ENCODE measurements at regions not wholly inside any gene's neighbourhood (a gene's known extent, or its start where the extent isn't known, plus 50 kb on each side); places are given as distances from the start of the nearest gene placed in this dataset.

DNA sequence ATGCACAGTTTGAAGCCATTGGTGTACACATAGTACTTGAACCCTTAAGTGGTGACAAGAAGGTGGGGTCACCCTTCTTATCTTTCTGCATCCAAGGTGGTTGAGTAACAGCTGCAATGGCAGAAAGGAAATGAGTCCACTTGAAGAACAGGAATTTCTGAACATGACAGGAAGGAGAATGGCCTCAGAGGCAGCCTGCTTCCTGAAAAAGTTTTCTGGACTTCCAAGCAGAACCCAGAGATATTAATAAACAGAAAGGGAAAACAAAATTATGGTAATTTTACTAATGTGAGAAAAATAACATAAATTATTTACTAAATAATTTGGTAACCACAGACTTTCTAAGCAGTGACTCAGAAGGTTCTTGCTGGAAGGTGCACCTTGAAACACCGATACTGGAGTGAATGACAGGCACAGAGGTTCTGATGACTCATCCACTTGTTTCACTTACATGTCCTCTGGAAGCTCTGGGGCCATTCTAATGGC lies 119.9 kb upstream of the HS3ST1 start:
- CTCF ChIA-PET: no interaction called here
- H3K36me3 ChIP-seq (ENCODE audit: control insufficient read depth in 4 of 4, insufficient read depth in 4 of 4, low read length in 3 of 4): no peaks in the 10 kb centered on the region
- 10% methylated on average over 1 of the region's 1 CpG for WGBS (ENCODE audit: insufficient coverage)
- H3K27me3 ChIP-seq (replicated peaks in 2 of 5; ENCODE audit: control insufficient read depth in 4 of 5, insufficient read depth in 5 of 5, low read length in 4 of 5): no peaks in the 10 kb centered on the region
- H3K4me3 ChIP-seq (ENCODE audit: control insufficient read depth in 1 of 7, extremely low read depth in 1 of 7, insufficient read depth in 4 of 7, low read depth in 2 of 7, low read length in 6 of 7): no peak overlapping the region
- peaks cover 0 to 14% (median 6%) of the 10 kb centered on the region in 4 experiments for H3K4me1 ChIP-seq (ENCODE audit: control extremely low read depth in 1 of 4, control insufficient read depth in 4 of 4, insufficient read depth in 4 of 4, low read length in 3 of 4)
- no peak overlapping the region for H3K27ac ChIP-seq (ENCODE audit: insufficient read depth in 1 of 2, low read depth in 1 of 2, low read length in 2 of 2, poor library complexity in 1 of 2, severe bottlenecking in 2 of 2)
- peaks cover 0 to 3% (median 0%) of the 10 kb centered on the region in 5 experiments for H3K9me3 ChIP-seq (ENCODE audit: control extremely low read depth in 1 of 5, control insufficient read depth in 4 of 5, insufficient read depth in 2 of 5, low read depth in 1 of 5, low read length in 4 of 5)
- POLR2A ChIA-PET: no interaction called here
- peak; percentile 40 to 89 (median 80) for DNase-seq

DNA sequence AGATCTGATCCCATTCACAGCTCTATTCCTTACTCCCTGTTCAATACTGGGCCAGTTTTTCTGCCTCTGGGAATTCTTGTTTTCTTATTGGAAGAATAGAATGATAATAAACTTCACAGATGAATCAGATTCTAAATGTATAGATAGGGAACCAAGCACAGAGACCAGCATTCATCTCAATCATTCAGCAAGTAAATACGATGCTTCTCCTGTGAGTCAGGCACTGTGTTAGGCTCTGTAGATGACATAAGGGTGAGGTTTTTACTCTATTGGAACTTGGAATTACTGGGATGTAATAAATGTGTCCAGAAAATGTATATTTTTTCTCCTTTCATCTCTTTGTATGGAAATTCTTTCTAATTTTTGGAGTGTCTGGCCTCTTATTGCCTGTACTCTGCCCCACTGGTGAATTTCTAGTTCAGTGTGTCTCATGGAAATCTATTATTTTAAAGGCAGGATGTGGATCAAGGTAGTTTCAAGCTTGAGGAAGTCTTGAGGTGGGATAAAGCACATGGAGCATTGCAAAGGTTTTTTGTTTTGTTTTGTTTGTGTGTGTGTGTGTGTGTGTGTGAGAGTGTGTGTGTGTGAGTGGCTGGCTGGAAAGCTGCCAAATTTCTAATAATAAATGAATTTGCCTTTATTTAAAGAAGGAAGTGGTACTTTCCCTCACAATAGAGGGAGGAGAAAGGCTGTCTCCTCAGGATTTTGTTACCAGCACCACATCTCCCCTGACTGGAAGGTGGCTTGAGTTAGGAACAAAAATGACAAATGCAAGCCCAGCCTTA lies 117.9 kb upstream of the HS3ST1 start:
- peak in 2 of 3 donors; percentile 53 to 60 for DNase-seq
- CTCF ChIA-PET: no interaction called here
- Histone ChIP-seq H3K4me3 (ENCODE audit: control insufficient read depth in 1 of 7, extremely low read depth in 1 of 7, insufficient read depth in 4 of 7, low read depth in 2 of 7, low read length in 6 of 7) (no peak overlapping the region), H3K27ac (ENCODE audit: insufficient read depth in 1 of 2, low read depth in 1 of 2, low read length in 2 of 2, poor library complexity in 1 of 2, severe bottlenecking in 2 of 2) (no peak overlapping the region), H3K9me3 (ENCODE audit: control extremely low read depth in 1 of 5, control insufficient read depth in 4 of 5, insufficient read depth in 2 of 5, low read depth in 1 of 5, low read length in 4 of 5) (peaks cover 0 to under 1% (median 0%) of the 10 kb centered on the region in 5 experiments), H3K36me3 (ENCODE audit: control insufficient read depth in 4 of 4, insufficient read depth in 4 of 4, low read length in 3 of 4) (no peaks in the 10 kb centered on the region), H3K27me3 (replicated peaks in 2 of 5; ENCODE audit: control insufficient read depth in 4 of 5, insufficient read depth in 5 of 5, low read length in 4 of 5) (no peaks in the 10 kb centered on the region), H3K4me1 (ENCODE audit: control extremely low read depth in 1 of 4, control insufficient read depth in 4 of 4, insufficient read depth in 4 of 4, low read length in 3 of 4) (peaks cover 0 to 14% (median 6%) of the 10 kb centered on the region in 4 experiments)
- POLR2A ChIA-PET: no interaction called here
- no CpG with 5 or more reads among the region's 1 CpG for WGBS (ENCODE audit: insufficient coverage)

DNA sequence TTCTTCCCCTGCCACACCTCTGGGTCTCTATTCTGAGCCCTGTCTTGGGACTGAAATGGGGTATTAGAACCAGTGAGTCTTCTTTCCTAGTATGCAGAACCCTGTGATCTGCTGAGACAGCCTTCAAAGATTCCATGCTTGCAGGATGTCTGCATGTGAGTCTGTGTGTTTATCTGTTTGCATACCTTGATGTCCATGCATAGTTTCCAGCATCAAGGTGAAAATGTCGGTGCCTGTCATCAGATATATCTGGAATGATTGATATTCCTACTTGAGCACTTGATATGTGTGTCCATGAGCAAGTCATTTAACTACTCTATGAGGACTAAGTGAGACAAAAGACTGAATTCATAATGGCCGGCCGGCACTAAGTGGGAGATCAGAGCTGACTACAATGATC lies 117.0 kb upstream of the HS3ST1 start:
- no peak for DNase-seq
- ChIA-PET CTCF (no interaction called here), POLR2A (no interaction called here)
- WGBS (ENCODE audit: insufficient coverage): 100% methylated on average over 1 of the region's 3 CpGs
- H3K27ac ChIP-seq (ENCODE audit: insufficient read depth in 1 of 2, low read depth in 1 of 2, low read length in 2 of 2, poor library complexity in 1 of 2, severe bottlenecking in 2 of 2): no peak overlapping the region
- H3K4me1 ChIP-seq (ENCODE audit: control extremely low read depth in 1 of 4, control insufficient read depth in 4 of 4, insufficient read depth in 4 of 4, low read length in 3 of 4): peaks cover 0 to 14% (median 6%) of the 10 kb centered on the region in 4 experiments
- H3K36me3 ChIP-seq (ENCODE audit: control insufficient read depth in 4 of 4, insufficient read depth in 4 of 4, low read length in 3 of 4): no peaks in the 10 kb centered on the region
- H3K9me3 ChIP-seq (ENCODE audit: control extremely low read depth in 1 of 5, control insufficient read depth in 4 of 5, insufficient read depth in 2 of 5, low read depth in 1 of 5, low read length in 4 of 5): no peaks in the 10 kb centered on the region
- H3K27me3 ChIP-seq (replicated peaks in 2 of 5; ENCODE audit: control insufficient read depth in 4 of 5, insufficient read depth in 5 of 5, low read length in 4 of 5): no peaks in the 10 kb centered on the region
- no peak overlapping the region for H3K4me3 ChIP-seq (ENCODE audit: control insufficient read depth in 1 of 7, extremely low read depth in 1 of 7, insufficient read depth in 4 of 7, low read depth in 2 of 7, low read length in 6 of 7)

DNA sequence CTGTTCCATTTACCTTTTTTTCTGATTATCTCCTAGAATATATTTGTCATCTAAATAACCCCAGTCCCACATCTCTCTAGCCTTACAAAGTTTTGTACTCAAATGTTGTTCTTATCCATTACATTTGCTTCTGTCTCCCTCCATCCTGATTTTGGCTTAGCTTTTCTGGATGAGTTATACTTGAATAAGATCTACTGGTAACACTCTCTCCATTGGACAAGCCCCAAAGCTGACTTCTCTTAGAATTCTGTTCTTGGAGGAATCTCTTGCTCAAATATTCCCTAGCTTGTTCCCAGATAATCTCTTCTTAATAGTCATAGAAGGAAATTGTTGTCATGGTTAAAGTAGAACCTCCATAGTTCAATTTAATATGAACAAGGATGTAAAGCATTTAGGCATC lies 115.5 kb upstream of the HS3ST1 start:
- POLR2A ChIA-PET: no interaction called here

DNA sequence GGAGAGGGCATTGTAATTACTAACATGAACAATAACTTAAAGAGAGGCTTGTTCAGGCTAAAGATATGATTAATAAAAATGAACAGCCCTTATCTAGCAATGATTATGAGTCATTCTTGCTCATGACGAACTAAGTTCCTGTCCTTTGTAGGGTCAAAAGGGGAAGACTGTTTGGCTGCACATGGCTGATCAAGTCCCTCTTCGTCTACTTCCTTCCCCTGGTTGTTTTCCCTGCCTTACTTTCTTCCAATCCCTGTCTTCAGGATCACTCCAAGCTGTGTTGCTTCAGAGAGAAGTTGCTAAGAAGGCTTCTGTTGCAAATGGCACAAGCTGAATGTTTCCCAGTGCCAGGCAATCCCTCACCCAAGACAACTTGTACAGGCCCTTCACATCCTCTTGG lies 115.0 kb upstream of the HS3ST1 start:
- 62% methylated on average over 2 of the region's 2 CpGs for WGBS (ENCODE audit: insufficient coverage)
- CTCF ChIA-PET: no interaction called here
- peak in 2 of 3 donors; percentile 17 to 38 for DNase-seq
- no peaks in the 10 kb centered on the region for H3K9me3 ChIP-seq (ENCODE audit: control extremely low read depth in 1 of 5, control insufficient read depth in 4 of 5, insufficient read depth in 2 of 5, low read depth in 1 of 5, low read length in 4 of 5)
- peaks cover 0 to 10% (median 5%) of the 10 kb centered on the region in 4 experiments for H3K4me1 ChIP-seq (ENCODE audit: control extremely low read depth in 1 of 4, control insufficient read depth in 4 of 4, insufficient read depth in 4 of 4, low read length in 3 of 4)
- no peaks in the 10 kb centered on the region for H3K36me3 ChIP-seq (ENCODE audit: control insufficient read depth in 4 of 4, insufficient read depth in 4 of 4, low read length in 3 of 4)
- no peak overlapping the region for H3K27ac ChIP-seq (ENCODE audit: insufficient read depth in 1 of 2, low read depth in 1 of 2, low read length in 2 of 2, poor library complexity in 1 of 2, severe bottlenecking in 2 of 2)
- no peak overlapping the region for H3K4me3 ChIP-seq (ENCODE audit: control insufficient read depth in 1 of 7, extremely low read depth in 1 of 7, insufficient read depth in 4 of 7, low read depth in 2 of 7, low read length in 6 of 7)
- H3K27me3 ChIP-seq (replicated peaks in 2 of 5; ENCODE audit: control insufficient read depth in 4 of 5, insufficient read depth in 5 of 5, low read length in 4 of 5): no peaks in the 10 kb centered on the region
- POLR2A ChIA-PET: no interaction called here

More for the DNA sequence above, 115.5 kb upstream of the HS3ST1 start:
- Histone ChIP-seq H3K9me3 (ENCODE audit: control extremely low read depth in 1 of 5, control insufficient read depth in 4 of 5, insufficient read depth in 2 of 5, low read depth in 1 of 5, low read length in 4 of 5) (no peaks in the 10 kb centered on the region), H3K36me3 (ENCODE audit: control insufficient read depth in 4 of 4, insufficient read depth in 4 of 4, low read length in 3 of 4) (no peaks in the 10 kb centered on the region), H3K4me1 (ENCODE audit: control extremely low read depth in 1 of 4, control insufficient read depth in 4 of 4, insufficient read depth in 4 of 4, low read length in 3 of 4) (peaks cover 0 to 14% (median 6%) of the 10 kb centered on the region in 4 experiments), H3K27ac (ENCODE audit: insufficient read depth in 1 of 2, low read depth in 1 of 2, low read length in 2 of 2, poor library complexity in 1 of 2, severe bottlenecking in 2 of 2) (no peak overlapping the region), H3K27me3 (replicated peaks in 2 of 5; ENCODE audit: control insufficient read depth in 4 of 5, insufficient read depth in 5 of 5, low read length in 4 of 5) (no peaks in the 10 kb centered on the region), H3K4me3 (ENCODE audit: control insufficient read depth in 1 of 7, extremely low read depth in 1 of 7, insufficient read depth in 4 of 7, low read depth in 2 of 7, low read length in 6 of 7) (no peak overlapping the region)
- CTCF ChIA-PET: no interaction called here
- no peak for DNase-seq

DNA sequence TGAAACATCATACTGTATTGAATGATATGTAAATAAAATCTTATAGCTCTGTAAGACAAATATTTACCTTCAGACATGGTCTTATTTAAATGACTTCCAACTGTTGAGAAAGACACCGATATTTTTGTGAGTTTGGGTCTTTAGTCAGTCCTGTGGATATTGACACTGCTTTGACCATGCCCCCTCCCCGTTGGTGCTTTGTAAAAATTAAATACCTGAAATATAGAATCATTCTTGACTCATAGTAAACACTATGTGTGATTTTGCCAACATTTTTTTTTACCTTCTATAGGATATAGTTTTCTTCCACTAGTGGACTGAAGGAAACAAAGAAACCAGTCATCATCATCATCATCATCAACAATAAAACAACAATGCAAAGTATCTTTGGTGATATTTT lies 114.3 kb upstream of the HS3ST1 start:
- POLR2A ChIA-PET: no interaction called here
- no peak for DNase-seq
- no peaks in the 10 kb centered on the region for H3K36me3 ChIP-seq (ENCODE audit: control insufficient read depth in 4 of 4, insufficient read depth in 4 of 4, low read length in 3 of 4)
- CTCF ChIA-PET: no interaction called here
- no peak overlapping the region for H3K4me3 ChIP-seq (ENCODE audit: control insufficient read depth in 1 of 7, extremely low read depth in 1 of 7, insufficient read depth in 4 of 7, low read depth in 2 of 7, low read length in 6 of 7)
- 80% methylated on average over 1 of the region's 2 CpGs for WGBS (ENCODE audit: insufficient coverage)
- peaks cover 0 to 4% (median 2%) of the 10 kb centered on the region in 4 experiments for H3K4me1 ChIP-seq (ENCODE audit: control extremely low read depth in 1 of 4, control insufficient read depth in 4 of 4, insufficient read depth in 4 of 4, low read length in 3 of 4)
- H3K27me3 ChIP-seq (replicated peaks in 2 of 5; ENCODE audit: control insufficient read depth in 4 of 5, insufficient read depth in 5 of 5, low read length in 4 of 5): no peaks in the 10 kb centered on the region
- H3K9me3 ChIP-seq (ENCODE audit: control extremely low read depth in 1 of 5, control insufficient read depth in 4 of 5, insufficient read depth in 2 of 5, low read depth in 1 of 5, low read length in 4 of 5): no peaks in the 10 kb centered on the region
- H3K27ac ChIP-seq (ENCODE audit: insufficient read depth in 1 of 2, low read depth in 1 of 2, low read length in 2 of 2, poor library complexity in 1 of 2, severe bottlenecking in 2 of 2): no peak overlapping the region

DNA sequence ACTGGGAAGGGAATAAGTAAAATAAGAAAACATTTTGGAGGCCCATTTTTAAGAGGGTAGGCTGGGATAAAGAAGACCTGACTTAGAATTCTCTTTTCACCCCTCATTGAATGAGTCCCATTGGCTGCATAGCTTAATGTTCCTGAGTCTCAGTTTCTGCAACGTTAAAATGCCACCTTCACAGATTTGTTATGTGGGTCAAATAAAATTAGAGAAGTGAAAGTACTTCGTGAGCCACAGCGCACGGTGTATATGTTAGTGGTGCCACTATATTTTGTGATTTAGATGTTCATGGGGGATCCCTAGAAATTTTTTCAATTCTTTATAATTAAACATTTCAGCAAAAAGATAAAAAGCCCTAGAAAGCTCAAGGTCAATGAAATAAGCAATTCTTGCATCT lies 109.2 kb upstream of the HS3ST1 start:
- no peaks in the 10 kb centered on the region for H3K4me1 ChIP-seq (ENCODE audit: control extremely low read depth in 1 of 4, control insufficient read depth in 4 of 4, insufficient read depth in 4 of 4, low read length in 3 of 4)
- H3K36me3 ChIP-seq (ENCODE audit: control insufficient read depth in 4 of 4, insufficient read depth in 4 of 4, low read length in 3 of 4): no peaks in the 10 kb centered on the region
- H3K27ac ChIP-seq (ENCODE audit: insufficient read depth in 1 of 2, low read depth in 1 of 2, low read length in 2 of 2, poor library complexity in 1 of 2, severe bottlenecking in 2 of 2): no peak overlapping the region
- DNase-seq: no peak
- ChIA-PET CTCF (no interaction called here), POLR2A (no interaction called here)
- no peaks in the 10 kb centered on the region for H3K27me3 ChIP-seq (replicated peaks in 2 of 5; ENCODE audit: control insufficient read depth in 4 of 5, insufficient read depth in 5 of 5, low read length in 4 of 5)
- no peak overlapping the region for H3K4me3 ChIP-seq (ENCODE audit: control insufficient read depth in 1 of 7, extremely low read depth in 1 of 7, insufficient read depth in 4 of 7, low read depth in 2 of 7, low read length in 6 of 7)
- no peaks in the 10 kb centered on the region for H3K9me3 ChIP-seq (ENCODE audit: control extremely low read depth in 1 of 5, control insufficient read depth in 4 of 5, insufficient read depth in 2 of 5, low read depth in 1 of 5, low read length in 4 of 5)
- 100% methylated on average over 1 of the region's 4 CpGs for whole genome bisulfite sequencing (ENCODE audit: insufficient coverage)
